Neural cell (in vitro differentiated cells): ENCODE measurements at regions not wholly inside any gene's neighbourhood (a gene's known extent, or its start where the extent isn't known, plus 50 kb on each side); places are given as distances from the start of the nearest gene placed in this dataset.

Experiments used
- H2AFZ ChIP-seq: fragments of 200-600, 300-800 bp; sonication (generic), shearing (Covaris generic); 2 replicates; pipeline ENCODE4 v1.6.0; 2014; ENCODE audit warnings: low read depth, mild to moderate bottlenecking, antibody characterized with exemption, low read length, moderate library complexity
- H3F3A ChIP-seq: fragments of 200-600 bp; shearing (Covaris generic); 2 replicates; pipeline ENCODE4 v1.6.1; 2016; ENCODE audit warnings: mild to moderate bottlenecking, moderate library complexity, mixed read lengths, antibody characterized with exemption, low read length; ENCODE audit not compliant: insufficient read depth, poor library complexity, severe bottlenecking
- H3K27ac ChIP-seq: fragments of 200-600, 300-800 bp; sonication (generic), shearing (Covaris generic); 2 replicates; pipeline ENCODE4 v1.5.1; 2014; ENCODE audit warnings: mild to moderate bottlenecking, low read length, moderate library complexity
- H3K27me3 ChIP-seq: fragments of 300-800, 200-600 bp; sonication (generic), shearing (Covaris generic); 2 replicates; pipeline ENCODE4 v1.6.0; 2014; ENCODE audit warnings: mild to moderate bottlenecking, low read depth, low read length, moderate library complexity; ENCODE audit not compliant: insufficient read depth
- H3K36me3 ChIP-seq: fragments of 300-800, 200-600 bp; sonication (generic), shearing (Covaris generic); 2 replicates; pipeline ENCODE4 v1.5.1; 2014; ENCODE audit warnings: mild to moderate bottlenecking, antibody characterized with exemption, low read length, moderate library complexity; ENCODE audit not compliant: insufficient read depth
- H3K4me2 ChIP-seq: fragments of 300-800, 200-600 bp; sonication (generic), shearing (Covaris generic); 2 replicates; pipeline ENCODE4 v1.6.0; 2014; ENCODE audit warnings: mild to moderate bottlenecking, low read length
- H3K4me3 ChIP-seq: fragments of 300-800, 200-600 bp; sonication (generic), shearing (Covaris generic); 2 replicates; pipeline ENCODE4 v1.5.1; 2014; ENCODE audit warnings: mild to moderate bottlenecking, low read length, moderate library complexity
- H3K79me2 ChIP-seq: fragments of 200-600 bp; shearing (Covaris generic); replicated peaks from 2 replicates; pipeline ENCODE4 v1.6.0; 2014; ENCODE audit warnings: mild to moderate bottlenecking, low read length, moderate library complexity; ENCODE audit not compliant: insufficient read depth
- H3K9ac ChIP-seq: fragments of 300-800, 200-600 bp; sonication (generic), shearing (Covaris generic); 2 replicates; pipeline ENCODE4 v1.6.1; 2016; ENCODE audit warnings: mild to moderate bottlenecking, low read length, mixed read lengths
- H3K9me2 ChIP-seq: fragments of 200-600 bp; shearing (Covaris generic); 2 replicates; pipeline ENCODE4 v1.6.1; 2016; ENCODE audit warnings: mild to moderate bottlenecking, low read length, mixed read lengths; ENCODE audit not compliant: insufficient read depth
- H3K9me3 ChIP-seq: fragments of 200-600, 300-800 bp; sonication (generic), shearing (Covaris generic); 2 replicates; pipeline ENCODE4 v1.6.1; 2016; ENCODE audit warnings: mild to moderate bottlenecking, mixed run types, low read length, moderate library complexity, mixed read lengths
- H4K20me1 ChIP-seq: fragments of 200-600 bp; shearing (Covaris generic); 2 replicates; pipeline ENCODE4 v1.6.1; 2016; ENCODE audit warnings: mild to moderate bottlenecking, mixed run types; ENCODE audit not compliant: insufficient read depth
- EP300 ChIP-seq: fragments of 450-650 bp; conservative IDR thresholded peaks from 2 replicates; pipeline ENCODE4 v1.6.1; 2014; ENCODE audit warnings: antibody characterized with exemption, mild to moderate bottlenecking, moderate library complexity; ENCODE audit not compliant: poor library complexity, severe bottlenecking
- EZH2 ChIP-seq: fragments of 200-600, 300-800 bp; shearing (Covaris generic), sonication (generic); IDR thresholded peaks from 2 replicates; pipeline ENCODE4 v1.6.1; 2014; ENCODE audit warnings: antibody characterized with exemption, low read length, borderline replicate concordance, mild to moderate bottlenecking; ENCODE audit not compliant: insufficient read depth, poor library complexity, severe bottlenecking
- MXI1 ChIP-seq: fragments of 450-650 bp; conservative IDR thresholded peaks from 2 replicates; pipeline ENCODE4 v1.6.1; 2014; ENCODE audit warnings: antibody characterized with exemption, mild to moderate bottlenecking; ENCODE audit not compliant: poor library complexity, severe bottlenecking
- POLR2AphosphoS5 ChIP-seq: IDR thresholded peaks from 2 replicates; pipeline ENCODE4 v1.6.1; 2012
- RAD21 ChIP-seq: fragments of 450-650 bp; conservative IDR thresholded peaks from 2 replicates; pipeline ENCODE4 v1.6.1; 2014; ENCODE audit warnings: antibody characterized with exemption, mild to moderate bottlenecking, moderate library complexity
- SMC3 ChIP-seq: fragments of 450-650 bp; conservative IDR thresholded peaks from 2 replicates; pipeline ENCODE4 v1.6.1; 2014; ENCODE audit warnings: antibody characterized with exemption, mild to moderate bottlenecking, moderate library complexity; ENCODE audit not compliant: poor library complexity
- TAF1 ChIP-seq: IDR thresholded peaks from 2 replicates; pipeline ENCODE4 v1.6.1; 2012; ENCODE audit warnings: low read depth
- TF ChIP-seq, protein P1 (sequence below): fragments of 450-650 bp; IDR thresholded peaks from 2 replicates; pipeline ENCODE4 v1.5.1; 2014; ENCODE audit warnings: antibody characterized with exemption, mild to moderate bottlenecking, moderate library complexity; ENCODE audit not compliant: poor library complexity, severe bottlenecking
- TF ChIP-seq, protein P2 (sequence below): IDR thresholded peaks from 2 replicates; pipeline ENCODE4 v1.6.1; 2012; ENCODE audit warnings: borderline replicate concordance

DNA sequence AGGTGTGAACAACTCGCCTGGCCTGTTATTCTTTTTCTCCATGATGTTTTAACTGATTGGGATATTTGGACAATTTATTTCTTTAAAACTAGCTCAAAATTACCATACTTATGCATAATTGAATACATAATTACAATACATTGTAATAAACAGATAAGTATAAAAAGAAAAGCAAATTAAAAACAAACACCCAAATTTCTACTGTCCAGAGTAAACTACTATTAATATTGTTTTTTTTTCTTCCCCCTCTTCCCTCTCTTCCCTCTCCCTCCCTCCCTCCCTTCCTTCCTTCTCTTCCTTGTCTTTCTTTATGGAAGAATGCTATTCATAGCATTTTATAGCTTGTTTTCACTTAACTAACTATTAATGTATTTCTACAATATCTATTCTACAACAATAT is 117.7 kb upstream of the IVNS1ABP start:
- no peak for TF ChIP-seq EZH2
- no peak for TF ChIP-seq POLR2AphosphoS5
- no peak for TF ChIP-seq SMC3
- TF ChIP-seq RAD21 = no peak
- TF ChIP-seq, protein P1, sequence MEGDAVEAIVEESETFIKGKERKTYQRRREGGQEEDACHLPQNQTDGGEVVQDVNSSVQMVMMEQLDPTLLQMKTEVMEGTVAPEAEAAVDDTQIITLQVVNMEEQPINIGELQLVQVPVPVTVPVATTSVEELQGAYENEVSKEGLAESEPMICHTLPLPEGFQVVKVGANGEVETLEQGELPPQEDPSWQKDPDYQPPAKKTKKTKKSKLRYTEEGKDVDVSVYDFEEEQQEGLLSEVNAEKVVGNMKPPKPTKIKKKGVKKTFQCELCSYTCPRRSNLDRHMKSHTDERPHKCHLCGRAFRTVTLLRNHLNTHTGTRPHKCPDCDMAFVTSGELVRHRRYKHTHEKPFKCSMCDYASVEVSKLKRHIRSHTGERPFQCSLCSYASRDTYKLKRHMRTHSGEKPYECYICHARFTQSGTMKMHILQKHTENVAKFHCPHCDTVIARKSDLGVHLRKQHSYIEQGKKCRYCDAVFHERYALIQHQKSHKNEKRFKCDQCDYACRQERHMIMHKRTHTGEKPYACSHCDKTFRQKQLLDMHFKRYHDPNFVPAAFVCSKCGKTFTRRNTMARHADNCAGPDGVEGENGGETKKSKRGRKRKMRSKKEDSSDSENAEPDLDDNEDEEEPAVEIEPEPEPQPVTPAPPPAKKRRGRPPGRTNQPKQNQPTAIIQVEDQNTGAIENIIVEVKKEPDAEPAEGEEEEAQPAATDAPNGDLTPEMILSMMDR = no peak
- TF ChIP-seq EP300 = no peak
- TF ChIP-seq MXI1 = no peak
- TF ChIP-seq TAF1 = no peak
- TF ChIP-seq, protein P2, sequence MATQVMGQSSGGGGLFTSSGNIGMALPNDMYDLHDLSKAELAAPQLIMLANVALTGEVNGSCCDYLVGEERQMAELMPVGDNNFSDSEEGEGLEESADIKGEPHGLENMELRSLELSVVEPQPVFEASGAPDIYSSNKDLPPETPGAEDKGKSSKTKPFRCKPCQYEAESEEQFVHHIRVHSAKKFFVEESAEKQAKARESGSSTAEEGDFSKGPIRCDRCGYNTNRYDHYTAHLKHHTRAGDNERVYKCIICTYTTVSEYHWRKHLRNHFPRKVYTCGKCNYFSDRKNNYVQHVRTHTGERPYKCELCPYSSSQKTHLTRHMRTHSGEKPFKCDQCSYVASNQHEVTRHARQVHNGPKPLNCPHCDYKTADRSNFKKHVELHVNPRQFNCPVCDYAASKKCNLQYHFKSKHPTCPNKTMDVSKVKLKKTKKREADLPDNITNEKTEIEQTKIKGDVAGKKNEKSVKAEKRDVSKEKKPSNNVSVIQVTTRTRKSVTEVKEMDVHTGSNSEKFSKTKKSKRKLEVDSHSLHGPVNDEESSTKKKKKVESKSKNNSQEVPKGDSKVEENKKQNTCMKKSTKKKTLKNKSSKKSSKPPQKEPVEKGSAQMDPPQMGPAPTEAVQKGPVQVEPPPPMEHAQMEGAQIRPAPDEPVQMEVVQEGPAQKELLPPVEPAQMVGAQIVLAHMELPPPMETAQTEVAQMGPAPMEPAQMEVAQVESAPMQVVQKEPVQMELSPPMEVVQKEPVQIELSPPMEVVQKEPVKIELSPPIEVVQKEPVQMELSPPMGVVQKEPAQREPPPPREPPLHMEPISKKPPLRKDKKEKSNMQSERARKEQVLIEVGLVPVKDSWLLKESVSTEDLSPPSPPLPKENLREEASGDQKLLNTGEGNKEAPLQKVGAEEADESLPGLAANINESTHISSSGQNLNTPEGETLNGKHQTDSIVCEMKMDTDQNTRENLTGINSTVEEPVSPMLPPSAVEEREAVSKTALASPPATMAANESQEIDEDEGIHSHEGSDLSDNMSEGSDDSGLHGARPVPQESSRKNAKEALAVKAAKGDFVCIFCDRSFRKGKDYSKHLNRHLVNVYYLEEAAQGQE = no peak
- H3K27me3 ChIP-seq = no peaks in the 10 kb centered on the region
- H3K79me2 ChIP-seq = no peaks in the 10 kb centered on the region

DNA sequence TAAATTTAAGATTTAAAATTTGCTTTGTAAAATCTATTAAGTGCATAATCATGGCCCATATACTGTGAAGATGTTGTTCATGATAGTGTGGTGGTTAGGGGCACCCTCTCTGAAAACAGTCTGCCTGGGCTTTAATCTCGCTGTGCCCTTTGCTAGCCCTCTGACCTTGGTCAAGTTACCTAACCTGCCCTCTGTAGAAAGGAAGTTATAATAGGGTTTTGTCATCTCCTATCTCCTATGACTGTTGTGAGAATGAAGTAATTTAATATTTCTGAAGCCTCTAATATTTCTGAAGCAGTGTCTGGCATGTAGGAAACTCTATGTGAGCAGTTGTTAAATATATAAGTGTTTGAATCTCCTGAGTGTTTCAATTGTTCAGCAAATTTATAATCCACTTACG is 116.6 kb upstream of the IVNS1ABP start:
- Histone ChIP-seq H3K27me3 (no peaks in the 10 kb centered on the region), H3K27ac (no peak overlapping the region), H3K79me2 (no peaks in the 10 kb centered on the region), H4K20me1 (no peaks in the 10 kb centered on the region), H3K4me2 (no peak overlapping the region), H3K9ac (no peak overlapping the region), H3K9me3 (no peaks in the 10 kb centered on the region), H3K36me3 (no peaks in the 10 kb centered on the region), H3K9me2 (no peaks in the 10 kb centered on the region), H3F3A (no peaks in the 10 kb centered on the region), H3K4me3 (no peak overlapping the region), H2AFZ (no peak overlapping the region)
- no peak for TF ChIP-seq SMC3
- no peak for TF ChIP-seq POLR2AphosphoS5
- TF ChIP-seq EZH2 = no peak
- TF ChIP-seq, protein P1 = no peak
- no peak for TF ChIP-seq MXI1
- no peak for TF ChIP-seq RAD21
- no peak for TF ChIP-seq EP300
- TF ChIP-seq, protein P2 = no peak
- TF ChIP-seq TAF1 = no peak

More for the DNA sequence above, 117.7 kb upstream of the IVNS1ABP start:
- no peaks in the 10 kb centered on the region for H3F3A ChIP-seq
- no peak overlapping the region for H3K27ac ChIP-seq
- H3K9me3 ChIP-seq = no peaks in the 10 kb centered on the region
- no peak overlapping the region for H3K4me2 ChIP-seq
- H3K9me2 ChIP-seq = no peaks in the 10 kb centered on the region
- no peaks in the 10 kb centered on the region for H4K20me1 ChIP-seq
- H3K36me3 ChIP-seq = no peaks in the 10 kb centered on the region
- H3K4me3 ChIP-seq = no peak overlapping the region
- H2AFZ ChIP-seq = no peak overlapping the region
- no peak overlapping the region for H3K9ac ChIP-seq
